NCI-H748 treated with DMSO at 0.1 percent for 48 hours (cell line): ENCODE measurements at regions not wholly inside any gene's neighbourhood (a gene's known extent, or its start where the extent isn't known, plus 50 kb on each side); places are given as distances from the start of the nearest gene placed in this dataset.
"Not testable (repeated sequence)": the region's sequence is repeated elsewhere in the genome, so short reads cannot be mapped to it uniquely, and the experiment has no call there.

Experiments used
- DNase-seq: peaks from one replicate; lab custom pipeline; 2025; lab: John Stamatoyannopoulos, UW

DNA sequence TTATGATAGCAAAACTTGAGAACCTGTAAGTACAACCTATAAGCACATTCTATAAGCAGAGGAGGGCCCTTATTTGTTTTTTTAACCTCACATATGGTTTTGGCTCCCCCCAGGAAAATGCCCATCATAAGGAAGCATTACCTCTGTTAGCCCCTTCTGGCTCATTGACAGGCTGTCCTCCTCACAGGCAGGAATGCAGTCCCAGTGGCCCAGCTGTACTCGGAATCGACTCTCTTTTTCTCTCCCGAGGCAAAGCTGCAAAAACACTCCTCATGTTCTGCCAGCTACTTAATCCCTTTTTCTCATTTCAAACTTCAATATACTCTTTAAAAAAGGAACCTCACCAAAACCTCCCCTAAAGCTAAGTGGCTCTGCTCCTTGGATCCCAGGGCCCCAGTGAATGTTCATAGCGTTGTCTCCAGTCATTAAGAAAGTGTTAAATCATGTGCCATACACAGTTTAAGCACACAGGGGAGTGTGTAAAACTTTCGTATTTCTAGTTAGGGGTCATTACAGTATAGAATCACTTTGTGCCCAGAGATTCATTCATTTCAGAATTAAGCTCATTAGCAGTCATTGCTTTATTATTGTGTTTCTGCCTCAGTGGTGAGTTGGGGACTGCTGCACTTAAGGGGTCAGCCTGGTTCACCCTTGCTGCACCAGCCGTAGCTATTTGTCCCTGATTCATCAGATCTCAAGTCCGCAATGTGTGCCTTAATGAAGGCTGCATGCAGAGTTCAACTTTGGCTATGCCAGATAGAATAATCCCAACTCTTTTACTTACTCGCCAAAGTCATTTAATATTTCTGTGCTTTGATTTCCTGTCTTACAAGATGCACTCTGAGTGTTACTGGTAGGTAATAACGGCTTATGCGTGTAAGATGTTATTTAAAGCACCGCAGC is 57.6 kb downstream of the JRKL start:
- DNase-seq: no peak

DNA sequence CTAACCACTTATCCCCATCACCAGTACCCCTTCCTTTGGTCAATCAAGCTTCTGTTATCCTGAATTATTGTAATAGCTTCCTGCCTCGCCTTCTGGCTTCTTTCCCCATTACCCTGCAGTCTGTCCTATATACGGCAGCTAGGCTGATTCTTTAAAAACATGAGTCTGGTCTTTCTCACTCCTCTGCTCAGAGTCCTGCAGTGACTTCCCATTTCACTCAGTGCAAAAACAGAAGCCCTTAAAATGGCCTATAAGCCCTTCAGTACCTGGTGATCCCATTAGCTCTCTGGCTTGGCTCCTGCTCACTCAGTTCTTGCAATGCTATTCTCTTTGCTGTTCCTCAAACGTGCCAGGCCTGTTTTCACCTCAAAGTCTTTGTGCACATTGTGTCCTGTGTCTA is 58.4 kb downstream of the JRKL start:
- no peak for DNase-seq

DNA sequence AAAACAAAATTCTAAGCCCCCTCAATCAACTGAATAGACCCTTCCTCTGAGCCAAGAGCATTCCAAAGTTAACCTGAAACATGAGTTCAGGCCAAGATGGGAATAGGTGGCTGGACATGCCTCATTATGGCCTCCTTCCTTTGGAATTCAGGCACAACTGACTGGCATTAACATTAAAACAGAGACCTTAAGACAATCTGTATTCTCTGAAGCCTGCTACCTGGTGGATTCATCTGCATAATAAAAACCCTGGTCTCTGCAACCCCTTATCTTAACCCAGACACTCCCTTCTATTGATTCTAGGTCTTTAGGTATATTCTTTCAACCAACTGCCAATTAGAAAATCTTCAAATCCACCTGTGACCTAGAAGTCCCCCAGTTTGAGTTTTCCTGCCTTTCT is 66.3 kb downstream of the JRKL start:
- no peak for DNase-seq

DNA sequence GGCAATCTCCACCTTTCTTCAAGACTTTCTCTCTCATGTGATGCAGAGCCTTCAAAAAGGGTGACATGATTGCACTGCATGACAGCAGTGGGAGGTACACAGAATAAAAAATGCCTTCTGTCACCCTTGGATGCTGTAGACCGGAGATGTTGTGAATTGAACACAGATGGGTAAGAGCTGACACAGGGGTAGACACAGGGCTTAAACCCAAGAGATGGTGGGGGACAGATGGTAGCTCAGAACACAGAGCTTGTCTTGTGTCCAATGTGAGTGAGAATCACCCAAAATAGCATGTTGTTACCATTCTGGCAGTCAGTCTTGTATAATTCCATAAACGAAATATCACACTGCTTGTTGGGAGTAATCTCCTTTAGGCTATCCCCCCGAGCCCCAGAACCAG is 69.9 kb downstream of the JRKL start:
- DNase-seq: no peak

DNA sequence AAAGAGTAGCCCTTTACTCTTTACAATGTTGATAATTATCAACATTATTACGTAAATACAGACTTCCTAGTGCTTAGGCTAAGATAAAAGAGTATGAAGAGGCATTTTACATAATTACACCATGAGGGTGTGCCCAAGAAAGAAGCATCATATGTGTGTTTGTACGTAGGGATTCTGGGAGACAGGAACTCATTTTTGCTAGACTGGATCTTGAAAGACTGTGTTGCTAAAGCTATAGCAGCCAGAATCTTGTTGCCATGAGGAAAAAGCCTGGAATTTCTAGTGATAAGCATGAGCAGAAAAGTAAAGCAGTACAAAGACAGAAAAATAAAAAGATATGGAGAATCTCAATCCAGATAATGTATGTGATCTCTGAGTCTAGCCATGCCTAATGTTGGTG is 72.1 kb downstream of the JRKL start:
- no peak for DNase-seq

DNA sequence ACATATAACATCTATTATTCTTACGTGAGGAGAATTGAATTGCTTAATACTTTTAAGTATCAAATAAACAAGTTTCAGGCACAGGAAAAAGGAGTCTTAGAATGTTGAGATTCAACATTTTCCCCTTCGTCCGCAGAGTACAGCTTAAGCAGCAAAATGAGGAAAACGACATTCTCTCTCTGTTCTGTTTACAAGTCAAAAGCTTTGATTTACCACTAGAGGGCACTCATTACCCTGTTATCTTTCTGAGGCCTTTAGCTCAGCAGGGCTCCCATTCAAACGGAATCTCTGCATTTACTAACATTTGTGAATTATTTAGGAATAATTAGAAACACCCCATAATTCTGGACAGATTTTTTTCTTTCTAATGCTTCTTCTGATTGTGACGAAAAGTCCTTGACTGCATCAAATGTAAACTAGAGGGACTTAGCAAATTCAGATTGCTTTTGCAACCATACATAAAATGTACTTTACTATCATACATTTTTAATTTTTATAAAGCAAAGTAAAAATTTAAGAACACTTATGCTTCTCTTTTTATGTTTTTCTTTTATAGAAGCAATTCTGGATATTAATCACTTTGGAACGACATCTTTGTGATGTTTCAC is 75.0 kb downstream of the JRKL start:
- peak; percentile 83 for DNase-seq

DNA sequence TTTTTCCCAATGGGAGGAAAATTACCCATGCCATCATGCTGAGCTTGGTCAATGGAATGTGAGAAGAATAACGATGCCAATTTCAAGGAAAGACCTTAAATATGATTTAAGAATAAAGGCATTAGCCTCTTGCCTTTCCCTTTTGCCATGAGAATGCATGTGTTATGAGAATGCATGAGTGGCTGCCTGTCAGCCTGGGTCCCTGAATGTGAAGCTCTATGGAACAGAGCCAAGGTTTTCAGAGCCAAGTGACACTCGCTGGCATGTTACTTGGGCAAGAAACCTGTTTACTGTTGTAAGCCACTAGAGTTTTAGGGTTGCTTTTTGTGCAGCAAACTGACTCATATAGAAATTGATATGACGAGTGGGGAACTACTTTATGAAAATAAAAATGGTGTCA is 75.7 kb downstream of the JRKL start:
- DNase-seq: no peak

DNA sequence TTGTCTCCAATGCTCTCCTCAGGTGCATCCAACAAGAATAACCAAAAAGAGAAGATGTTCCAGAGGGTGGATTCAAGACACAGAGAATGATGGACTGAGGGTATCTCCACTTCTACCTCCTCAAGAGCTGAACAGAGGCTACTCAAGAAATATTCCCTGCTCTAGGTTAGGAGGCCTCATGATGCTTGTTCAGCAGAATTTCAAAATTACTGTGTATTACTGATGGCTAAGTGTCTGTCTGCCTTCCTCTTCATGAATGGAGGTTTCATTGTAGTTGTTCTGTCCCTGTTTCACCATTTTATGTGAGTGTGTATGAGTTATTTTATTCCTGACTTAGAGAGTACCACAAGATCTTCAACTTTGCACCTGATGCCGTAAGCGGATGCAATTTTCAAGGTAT is 76.8 kb downstream of the JRKL start:
- DNase-seq: no peak

DNA sequence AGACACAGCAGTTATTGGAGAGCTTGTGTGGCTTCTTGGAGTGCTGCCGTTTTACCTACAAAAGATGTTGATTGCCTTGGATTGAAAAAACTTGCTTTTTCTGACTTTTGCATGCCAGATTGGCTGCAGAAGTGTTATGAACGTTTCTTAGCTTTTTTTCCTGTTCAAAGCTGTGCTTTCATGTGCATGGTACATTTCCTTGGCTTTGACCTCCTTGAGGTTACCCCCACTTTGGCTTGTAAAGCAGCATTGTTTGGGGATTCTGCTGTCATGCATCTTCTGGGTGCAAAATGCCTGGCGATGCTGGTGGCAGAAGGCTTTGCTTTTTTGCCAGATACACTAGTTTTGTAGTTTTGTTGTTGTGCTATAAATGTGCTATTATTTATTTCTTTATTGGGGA is 80.0 kb downstream of the JRKL start:
- DNase-seq: no peak

DNA sequence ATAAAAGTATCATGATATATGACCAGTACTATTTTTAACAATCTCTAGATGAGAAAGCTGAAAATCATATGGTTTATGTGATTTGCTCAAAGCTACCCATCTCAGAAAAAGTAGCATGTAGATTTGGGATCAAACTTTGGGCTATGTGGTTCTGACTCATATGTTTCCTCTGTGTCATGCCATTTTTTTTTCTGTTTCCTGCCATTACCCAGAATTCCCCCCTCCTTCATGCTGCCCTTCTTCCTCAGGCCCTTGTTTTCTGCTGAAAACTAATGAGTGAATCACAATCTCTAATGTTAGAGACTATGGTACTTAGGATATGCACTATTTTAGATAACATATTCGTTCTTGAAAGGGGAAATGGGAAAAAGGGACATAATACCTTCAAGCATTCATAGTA is 80.7 kb downstream of the JRKL start:
- no peak for DNase-seq

DNA sequence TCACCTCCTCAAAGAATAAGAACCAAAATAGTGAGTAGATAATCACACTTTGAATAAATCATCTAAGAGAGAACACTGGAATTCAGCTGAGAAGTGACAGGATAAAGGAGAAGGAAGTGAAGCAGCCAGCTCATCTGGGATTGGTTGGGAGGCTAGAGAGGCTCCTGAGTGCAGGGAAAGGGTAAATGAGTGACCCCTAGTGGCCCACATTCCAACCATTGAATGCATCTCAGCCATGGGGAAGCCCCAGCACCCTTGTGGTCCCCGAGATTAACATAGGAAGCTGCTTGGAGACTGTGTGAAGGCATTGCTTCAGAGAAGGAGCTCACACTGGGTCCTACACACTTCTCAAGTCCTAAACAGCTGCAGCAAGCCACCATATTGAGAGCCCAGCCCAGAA is 82.3 kb downstream of the JRKL start:
- DNase-seq: no peak

DNA sequence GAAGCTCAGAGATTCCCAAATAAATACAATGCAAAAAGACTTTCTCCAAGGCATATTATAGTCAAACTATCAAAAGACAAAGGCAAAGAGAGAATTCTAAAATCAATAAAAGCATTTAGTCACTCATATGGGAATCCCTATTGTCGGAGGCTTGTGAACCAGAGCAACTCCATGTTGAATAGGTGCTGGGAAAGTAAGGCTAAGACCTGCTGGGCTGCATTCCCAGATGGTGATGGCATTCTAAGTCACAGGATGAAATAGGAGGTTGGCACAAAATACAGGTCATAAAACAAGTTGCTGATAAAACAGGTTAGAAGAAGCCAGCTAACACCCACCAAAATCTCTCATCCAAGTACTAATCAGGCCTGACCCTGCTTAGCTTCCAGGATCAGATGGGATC is 84.5 kb downstream of the JRKL start:
- no peak for DNase-seq

DNA sequence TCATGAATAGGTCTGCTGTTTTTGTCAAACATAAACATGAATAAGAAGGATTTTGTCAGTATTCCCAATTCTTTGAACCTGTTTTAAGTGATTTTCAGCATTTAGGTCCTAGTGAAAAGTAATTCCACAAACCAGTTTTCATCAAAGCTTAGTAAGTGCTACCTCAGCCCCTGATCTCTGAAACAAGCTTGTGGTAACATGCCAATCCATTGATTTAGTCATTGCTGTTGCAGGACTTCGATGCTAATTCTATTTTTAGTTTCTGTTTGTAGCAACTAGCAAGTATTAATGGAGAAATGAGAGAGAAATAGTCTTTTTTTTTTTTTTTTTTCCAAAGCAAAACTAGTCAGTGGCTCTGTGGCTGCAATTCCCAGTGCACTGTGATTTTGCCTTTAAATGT is 91.4 kb downstream of the JRKL start:
- DNase-seq: no peak

DNA sequence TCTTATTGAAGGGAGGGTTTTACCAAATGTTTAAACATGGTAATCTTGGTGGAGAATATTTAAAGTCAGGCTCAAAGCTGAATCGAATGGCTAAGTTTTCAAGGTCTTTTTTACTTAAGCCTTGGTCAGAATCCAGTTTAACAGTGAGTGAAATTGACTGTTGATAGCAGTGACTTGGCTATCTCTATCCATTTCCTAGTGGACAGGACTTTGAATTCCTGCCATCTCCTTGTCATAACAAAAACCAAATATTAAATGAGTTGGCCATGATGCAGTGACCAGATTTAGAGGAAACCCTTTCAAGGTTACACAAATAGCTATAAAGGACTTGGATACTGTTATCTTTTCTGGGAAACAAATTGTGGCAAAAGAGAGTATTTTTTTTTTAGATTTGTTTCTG is 92.0 kb downstream of the JRKL start:
- no peak for DNase-seq

DNA sequence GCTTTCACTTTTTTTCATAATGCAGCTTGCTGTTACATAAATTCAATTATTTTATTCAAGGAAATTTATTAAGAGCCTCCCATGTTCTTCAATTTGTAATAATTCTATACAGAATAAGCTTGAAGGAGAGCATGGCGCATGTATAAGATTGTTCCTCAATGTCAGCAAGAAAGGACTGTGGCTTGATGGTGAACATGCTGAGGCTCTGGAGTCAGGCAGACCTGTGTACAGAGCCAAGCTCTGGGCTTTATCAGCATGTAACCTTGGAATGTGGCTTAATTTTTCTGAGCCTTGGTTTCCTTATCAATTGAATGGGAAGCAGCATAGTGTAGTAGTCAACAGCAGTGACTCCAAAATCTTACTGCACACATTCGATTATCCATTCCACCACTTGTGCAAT is 92.4 kb downstream of the JRKL start:
- DNase-seq: no peak

DNA sequence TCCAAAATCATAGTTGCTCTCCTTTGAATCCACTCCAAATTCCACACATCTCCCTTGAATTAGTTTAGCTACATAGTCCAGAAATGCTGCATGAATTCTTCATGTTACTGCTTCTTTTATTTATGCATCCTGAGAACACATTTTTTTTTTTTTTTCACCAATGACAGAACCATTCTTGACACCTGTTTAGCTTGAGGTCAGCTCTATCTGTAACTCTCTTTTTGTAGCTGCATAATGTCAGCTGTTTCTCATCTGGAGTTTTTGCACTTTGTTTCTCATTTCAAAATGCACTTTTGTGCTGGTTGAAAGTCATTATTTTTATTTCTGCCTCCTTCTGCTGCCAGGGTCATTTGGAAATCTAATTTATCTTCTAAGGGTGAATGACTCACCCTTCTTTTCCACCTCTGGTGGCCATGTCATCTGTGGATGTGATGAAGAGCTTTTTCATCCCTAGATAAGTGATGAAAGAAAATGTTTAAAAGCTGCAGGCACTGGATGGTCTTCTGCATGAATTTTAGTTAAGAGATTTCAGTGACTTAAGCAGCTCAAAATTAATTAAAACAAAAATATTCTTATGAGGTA is 93.7 kb downstream of the JRKL start:
- no peak for DNase-seq

DNA sequence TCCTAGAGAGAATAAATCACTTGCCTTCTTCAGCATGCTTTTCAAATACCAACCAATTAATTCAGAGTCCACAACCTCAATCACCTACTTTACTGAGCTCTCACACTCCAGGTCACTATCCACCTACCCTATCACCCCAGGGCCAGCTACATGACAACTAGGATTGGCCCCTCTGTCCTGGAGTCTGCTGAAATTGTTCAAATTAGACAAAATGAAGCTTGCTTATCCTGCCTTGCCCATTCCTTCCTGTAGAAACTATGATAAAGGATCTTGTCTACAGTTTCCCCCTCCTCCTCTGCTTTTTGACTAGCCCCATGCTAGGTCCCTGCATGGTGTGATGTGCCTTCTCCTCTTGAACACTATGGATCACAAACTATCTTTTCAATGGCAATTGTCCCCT is 94.5 kb downstream of the JRKL start:
- no peak for DNase-seq

DNA sequence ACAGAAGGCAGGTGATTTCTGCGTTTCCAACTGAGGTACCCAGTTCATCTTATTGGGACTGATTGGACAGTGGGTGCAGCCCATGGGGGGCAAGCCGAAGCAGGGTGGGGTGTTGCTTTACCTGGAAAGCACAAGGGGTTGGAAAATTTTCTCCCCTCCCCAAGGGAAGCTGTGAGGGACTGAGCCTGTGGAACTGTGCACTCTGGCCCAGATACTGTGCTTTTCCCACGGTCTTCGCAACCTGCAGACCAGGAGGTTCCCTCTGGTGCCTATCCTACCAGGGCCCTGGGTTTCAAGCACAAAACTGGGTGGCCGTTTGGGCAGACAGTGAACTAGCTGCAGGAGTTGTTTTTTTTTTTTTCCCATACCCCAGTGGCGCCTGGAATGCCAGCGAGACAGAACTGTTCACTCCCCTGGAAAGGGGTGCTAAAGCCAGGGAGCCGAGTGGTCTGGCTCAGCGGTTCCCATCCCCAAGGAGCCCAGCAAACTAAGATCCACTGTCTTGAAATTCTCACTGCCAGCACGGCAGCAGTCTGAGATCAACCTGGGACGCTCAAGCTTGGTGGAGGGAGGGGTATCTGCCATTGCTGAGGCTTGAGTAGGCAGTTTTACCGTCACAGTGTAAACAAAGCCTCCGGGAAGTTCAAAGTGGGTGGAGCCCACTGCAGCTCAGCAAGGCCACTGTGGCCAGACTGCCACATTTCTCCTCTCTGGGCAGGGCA is 97.2 kb downstream of the JRKL start:
- no peak for DNase-seq

DNA sequence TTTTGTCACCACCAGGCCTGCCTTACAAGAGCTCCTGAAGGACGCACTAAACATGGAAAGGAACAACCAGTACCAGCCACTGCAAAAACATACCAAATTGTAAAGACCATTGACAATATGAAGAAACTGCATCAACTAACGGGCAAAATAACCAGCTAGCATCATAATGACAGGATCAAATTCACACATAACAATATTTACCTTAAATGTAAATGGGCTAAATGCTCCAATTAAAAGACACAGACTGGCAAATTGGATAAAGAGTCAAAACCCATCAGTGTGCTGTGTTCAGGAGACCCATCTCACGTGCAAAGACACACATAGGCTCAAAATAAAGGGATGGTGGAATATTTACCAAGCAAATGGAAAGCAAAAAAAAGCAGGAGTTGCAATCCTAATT is 99.1 kb downstream of the JRKL start:
- DNase-seq: not testable (repeated sequence)

DNA sequence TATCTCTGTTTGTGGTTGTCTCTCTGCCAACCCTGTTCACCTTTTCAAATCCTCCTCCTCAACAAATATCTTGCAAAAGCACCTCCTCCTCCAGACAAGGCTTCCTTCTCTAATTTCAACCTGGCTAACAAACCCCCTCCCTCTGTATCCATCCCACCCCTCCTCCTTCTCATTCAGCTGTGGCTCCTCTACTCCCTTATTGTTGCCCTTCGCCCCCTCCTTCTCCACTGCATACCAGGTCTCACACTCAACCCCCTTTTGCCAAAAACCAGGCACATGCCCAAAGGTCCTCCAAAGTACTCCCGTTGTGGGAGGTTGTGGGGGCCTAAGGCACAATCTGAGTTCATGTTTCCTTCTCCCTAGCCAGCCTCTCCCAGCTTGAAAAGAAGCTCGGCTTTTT is 110.6 kb downstream of the JRKL start:
- no peak for DNase-seq

DNA sequence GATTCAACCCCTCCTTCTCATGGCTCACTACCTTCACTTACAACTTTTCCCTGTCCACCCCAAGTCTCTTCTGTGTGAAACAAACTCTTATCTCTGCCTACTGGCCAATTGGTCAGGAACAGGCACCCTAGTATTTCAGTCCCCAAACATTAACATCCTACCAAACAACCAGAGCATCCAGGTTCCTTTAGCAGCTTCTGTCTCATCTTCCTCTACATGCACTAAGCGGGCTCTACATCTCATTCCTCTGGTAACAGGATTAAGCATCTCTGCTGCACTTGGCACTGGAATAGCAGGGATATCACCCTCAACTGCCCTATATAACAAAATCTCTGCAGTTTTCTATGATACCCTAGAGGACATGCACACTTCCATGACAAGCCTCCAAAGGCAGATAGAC is 116.2 kb downstream of the JRKL start:
- DNase-seq: no peak

DNA sequence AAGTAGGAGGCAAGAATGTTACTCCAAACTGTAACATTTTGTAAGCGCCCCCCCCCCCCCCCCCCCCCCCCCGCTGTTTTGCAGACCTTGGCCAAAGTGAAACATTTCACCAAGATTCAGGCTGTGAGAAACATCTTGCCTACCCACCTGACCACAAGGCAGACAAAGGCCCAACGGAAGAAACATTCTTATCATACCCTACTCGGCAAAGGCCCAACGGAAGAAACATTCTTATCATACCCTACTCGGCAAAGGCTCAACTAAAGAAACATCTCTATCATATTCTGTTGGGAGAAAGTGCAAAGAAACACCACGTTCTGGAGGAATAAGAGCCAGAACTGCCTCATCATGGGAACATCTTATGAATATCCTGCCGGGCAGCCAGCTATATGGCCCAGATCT is 117.1 kb downstream of the JRKL start:
- DNase-seq: no peak

DNA sequence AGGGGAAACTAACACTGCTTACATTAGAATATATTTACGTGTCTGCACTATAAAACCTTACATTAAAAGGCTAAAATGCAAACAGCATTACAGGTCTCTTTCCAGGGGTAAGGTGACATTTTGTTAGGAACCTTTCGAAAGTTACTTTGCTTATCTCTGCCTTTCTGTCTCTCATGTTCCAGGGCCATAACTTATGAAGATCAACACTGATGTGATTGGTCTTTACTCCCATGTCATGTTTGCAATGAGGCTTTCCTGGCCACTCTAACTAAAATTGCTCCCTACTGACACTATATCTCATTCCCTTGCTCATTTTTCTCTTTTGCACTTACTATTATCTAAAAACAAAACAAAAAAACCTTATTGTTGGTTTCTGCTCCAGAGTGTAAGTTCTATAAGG is 119.0 kb downstream of the JRKL start:
- DNase-seq: no peak
